ENCODE measurements at regions not wholly inside any gene's neighbourhood (a gene's known extent, or its start where the extent isn't known, plus 50 kb on each side); places are given as distances from the start of the nearest gene placed in this dataset.

DNA sequence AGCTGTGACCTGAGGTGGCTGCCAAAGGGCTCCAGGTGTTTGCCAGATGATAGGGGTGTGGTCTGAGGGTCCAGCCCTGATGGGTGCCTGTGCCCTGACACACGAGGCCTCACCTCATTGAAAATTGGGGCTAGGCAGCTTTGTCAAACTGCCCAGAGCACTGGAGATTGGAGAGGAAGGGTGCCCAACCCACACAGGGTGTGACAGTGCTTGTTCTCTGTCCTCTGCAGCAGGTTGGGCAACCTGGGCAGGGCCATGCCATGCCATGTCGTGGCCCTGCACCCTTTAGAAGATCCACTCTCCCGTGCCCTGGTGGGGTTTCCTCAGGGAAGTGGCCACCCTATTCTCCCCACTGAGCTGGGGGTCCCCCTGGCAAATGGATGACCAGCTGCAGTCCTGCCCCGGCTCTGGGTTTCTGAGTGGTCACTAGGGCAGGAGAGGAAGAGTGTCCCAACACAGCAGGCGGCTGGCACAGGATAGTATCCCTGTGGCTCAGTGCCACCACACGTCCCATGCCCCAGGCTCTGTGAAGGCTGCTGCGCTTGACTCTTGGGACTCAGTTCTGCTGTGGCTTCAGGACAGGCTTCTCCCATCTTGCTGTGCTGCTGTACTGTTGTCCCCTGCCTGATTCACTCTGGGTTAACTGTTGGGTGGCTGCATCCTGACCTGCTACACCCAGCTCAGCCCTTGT lies 100.8 kb upstream of the PITX1 start:
- H3K79me2 ChIP-seq (ENCODE audit: low read length): no peaks in the 10 kb centered on the region
- DNase-seq: no peak

DNA sequence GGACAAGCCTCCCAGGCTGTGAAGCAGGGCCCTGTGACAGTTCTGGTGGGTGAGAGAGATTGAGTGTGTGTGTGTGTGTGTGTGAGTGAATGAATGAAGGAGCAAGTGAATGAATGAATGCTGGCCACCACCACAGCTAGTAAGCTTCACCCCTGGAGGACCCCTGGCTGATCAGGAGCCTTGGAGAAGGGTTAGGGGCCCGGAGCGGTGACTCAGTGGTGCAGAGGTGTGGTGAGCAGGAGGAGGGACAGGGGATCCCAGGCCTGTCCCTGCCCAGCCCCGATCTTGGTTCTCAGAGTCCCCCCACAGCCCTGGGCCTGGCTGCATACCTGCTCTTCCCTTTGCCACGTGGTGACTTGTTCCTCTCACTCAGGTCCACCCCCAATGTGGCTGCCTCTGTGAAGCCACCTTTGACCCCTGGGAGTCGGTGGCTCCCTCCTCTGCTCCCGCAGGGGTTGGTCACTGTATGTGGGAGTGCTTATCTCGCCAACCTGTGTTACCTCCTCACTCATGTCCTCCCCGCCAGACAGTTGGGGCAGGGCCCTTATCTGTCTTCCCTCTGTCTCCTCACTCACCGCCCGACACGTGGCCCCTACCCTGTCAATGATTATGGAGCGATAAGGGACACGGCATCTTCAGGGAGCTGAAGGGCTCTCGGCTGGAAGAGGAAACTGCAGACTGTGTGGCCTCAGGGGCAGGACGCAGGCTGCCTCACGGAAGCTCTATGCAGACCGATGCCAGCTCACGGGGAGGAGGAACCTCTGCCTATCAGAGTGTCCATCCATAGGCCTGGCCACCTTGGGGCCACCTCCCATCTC lies 99.9 kb upstream of the PITX1 start:
- TF ChIP-seq, protein P1, sequence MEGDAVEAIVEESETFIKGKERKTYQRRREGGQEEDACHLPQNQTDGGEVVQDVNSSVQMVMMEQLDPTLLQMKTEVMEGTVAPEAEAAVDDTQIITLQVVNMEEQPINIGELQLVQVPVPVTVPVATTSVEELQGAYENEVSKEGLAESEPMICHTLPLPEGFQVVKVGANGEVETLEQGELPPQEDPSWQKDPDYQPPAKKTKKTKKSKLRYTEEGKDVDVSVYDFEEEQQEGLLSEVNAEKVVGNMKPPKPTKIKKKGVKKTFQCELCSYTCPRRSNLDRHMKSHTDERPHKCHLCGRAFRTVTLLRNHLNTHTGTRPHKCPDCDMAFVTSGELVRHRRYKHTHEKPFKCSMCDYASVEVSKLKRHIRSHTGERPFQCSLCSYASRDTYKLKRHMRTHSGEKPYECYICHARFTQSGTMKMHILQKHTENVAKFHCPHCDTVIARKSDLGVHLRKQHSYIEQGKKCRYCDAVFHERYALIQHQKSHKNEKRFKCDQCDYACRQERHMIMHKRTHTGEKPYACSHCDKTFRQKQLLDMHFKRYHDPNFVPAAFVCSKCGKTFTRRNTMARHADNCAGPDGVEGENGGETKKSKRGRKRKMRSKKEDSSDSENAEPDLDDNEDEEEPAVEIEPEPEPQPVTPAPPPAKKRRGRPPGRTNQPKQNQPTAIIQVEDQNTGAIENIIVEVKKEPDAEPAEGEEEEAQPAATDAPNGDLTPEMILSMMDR (IDR thresholded peaks at IDR 0.05; ENCODE audit: low read length): no peak
- TF ChIP-seq EZH2phosphoT487 (IDR thresholded peaks at IDR 0.05; ENCODE audit: low read length): no peak
- TF ChIP-seq EZH2 (optimal IDR thresholded peaks at IDR 0.05; ENCODE audit: low read depth, low read length): no peak
- Histone ChIP-seq H3K9me3 (replicated peaks; ENCODE audit: insufficient read depth, low read length) (no peaks in the 10 kb centered on the region), H4K20me1 (ENCODE audit: insufficient read depth, low read length) (no peaks in the 10 kb centered on the region), H3K27me3 (replicated peaks; ENCODE audit: insufficient read depth, low read length) (no peaks in the 10 kb centered on the region), H3K4me3 (ENCODE audit: low read length) (no peak overlapping the region), H3K4me2 (ENCODE audit: low read depth, low read length) (no peak overlapping the region), H2AFZ (ENCODE audit: low read length) (no peak overlapping the region), H3K9ac (ENCODE audit: low read length) (no peak overlapping the region), H3K79me2 (ENCODE audit: low read length) (no peaks in the 10 kb centered on the region), H3F3A (ENCODE audit: insufficient read depth, low read length) (no peaks in the 10 kb centered on the region), H3K9me2 (replicated peaks; ENCODE audit: insufficient read depth, low read length) (no peaks in the 10 kb centered on the region), H3K36me3 (replicated peaks; ENCODE audit: insufficient read depth, low read length) (no peaks in the 10 kb centered on the region), H3K4me1 (ENCODE audit: low read length) (no peaks in the 10 kb centered on the region), H3K27ac (ENCODE audit: low read length) (no peak overlapping the region)
- no peak for DNase-seq

More for the DNA sequence above, 100.8 kb upstream of the PITX1 start:
- Histone ChIP-seq H4K20me1 (ENCODE audit: insufficient read depth, low read length) (no peaks in the 10 kb centered on the region), H3F3A (ENCODE audit: insufficient read depth, low read length) (no peaks in the 10 kb centered on the region), H3K36me3 (replicated peaks; ENCODE audit: insufficient read depth, low read length) (no peaks in the 10 kb centered on the region), H3K4me3 (ENCODE audit: low read length) (no peak overlapping the region), H3K9ac (ENCODE audit: low read length) (no peak overlapping the region), H3K27ac (ENCODE audit: low read length) (no peak overlapping the region), H3K4me1 (ENCODE audit: low read length) (no peaks in the 10 kb centered on the region), H3K9me2 (replicated peaks; ENCODE audit: insufficient read depth, low read length) (no peaks in the 10 kb centered on the region), H3K9me3 (replicated peaks; ENCODE audit: insufficient read depth, low read length) (no peaks in the 10 kb centered on the region), H2AFZ (ENCODE audit: low read length) (no peak overlapping the region), H3K27me3 (replicated peaks; ENCODE audit: insufficient read depth, low read length) (no peaks in the 10 kb centered on the region), H3K4me2 (ENCODE audit: low read depth, low read length) (no peak overlapping the region)
- TF ChIP-seq EZH2phosphoT487 (IDR thresholded peaks at IDR 0.05; ENCODE audit: low read length): no peak

DNA sequence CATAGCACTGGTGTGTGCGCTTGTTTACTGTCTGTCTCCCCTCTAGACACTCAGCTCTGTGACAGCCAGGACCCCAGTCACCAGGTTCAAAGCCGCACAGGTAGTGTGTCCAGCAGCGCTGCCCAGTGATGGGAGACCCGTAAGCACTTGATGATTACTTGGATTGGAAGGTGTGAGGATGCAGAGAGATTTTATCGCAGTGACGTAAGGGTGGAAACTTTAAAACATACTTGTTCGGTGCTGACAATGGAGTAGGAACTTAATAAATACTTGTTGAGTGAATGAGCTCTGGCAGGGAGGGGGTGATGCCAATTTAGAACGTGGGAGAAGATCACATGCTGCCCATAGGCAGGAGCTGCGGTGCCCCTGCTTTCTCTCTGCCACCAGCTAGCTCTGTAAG lies 99.2 kb upstream of the PITX1 start:
- H3K79me2 ChIP-seq (ENCODE audit: low read length): no peaks in the 10 kb centered on the region
- no peaks in the 10 kb centered on the region for H3K9me2 ChIP-seq (replicated peaks; ENCODE audit: insufficient read depth, low read length)
- H3K27ac ChIP-seq (ENCODE audit: low read length): no peak overlapping the region
- no peak for DNase-seq
- TF ChIP-seq, protein P1 (IDR thresholded peaks at IDR 0.05; ENCODE audit: low read length): no peak
- TF ChIP-seq EZH2 (optimal IDR thresholded peaks at IDR 0.05; ENCODE audit: low read depth, low read length) (no peak), EZH2phosphoT487 (IDR thresholded peaks at IDR 0.05; ENCODE audit: low read length) (no peak)
- H3K4me1 ChIP-seq (ENCODE audit: low read length): no peaks in the 10 kb centered on the region
- no peaks in the 10 kb centered on the region for H3K27me3 ChIP-seq (replicated peaks; ENCODE audit: insufficient read depth, low read length)
- no peaks in the 10 kb centered on the region for H3K36me3 ChIP-seq (replicated peaks; ENCODE audit: insufficient read depth, low read length)
- no peaks in the 10 kb centered on the region for H4K20me1 ChIP-seq (ENCODE audit: insufficient read depth, low read length)
- H3F3A ChIP-seq (ENCODE audit: insufficient read depth, low read length): no peaks in the 10 kb centered on the region
- no peak overlapping the region for H2AFZ ChIP-seq (ENCODE audit: low read length)
- H3K9me3 ChIP-seq (replicated peaks; ENCODE audit: insufficient read depth, low read length): no peaks in the 10 kb centered on the region
- no peak overlapping the region for H3K4me2 ChIP-seq (ENCODE audit: low read depth, low read length)
- no peak overlapping the region for H3K9ac ChIP-seq (ENCODE audit: low read length)
- no peak overlapping the region for H3K4me3 ChIP-seq (ENCODE audit: low read length)
